Iris pigment epithelial cell (primary cell): ENCODE measurements at regions not wholly inside any gene's neighbourhood (a gene's known extent, or its start where the extent isn't known, plus 50 kb on each side); places are given as distances from the start of the nearest gene placed in this dataset.

Source experiments
- DNase-seq: peaks from one replicate; pipeline ENCODE4 v3.0.0-alpha.2; 2011; ENCODE audit warnings: low read depth

DNA sequence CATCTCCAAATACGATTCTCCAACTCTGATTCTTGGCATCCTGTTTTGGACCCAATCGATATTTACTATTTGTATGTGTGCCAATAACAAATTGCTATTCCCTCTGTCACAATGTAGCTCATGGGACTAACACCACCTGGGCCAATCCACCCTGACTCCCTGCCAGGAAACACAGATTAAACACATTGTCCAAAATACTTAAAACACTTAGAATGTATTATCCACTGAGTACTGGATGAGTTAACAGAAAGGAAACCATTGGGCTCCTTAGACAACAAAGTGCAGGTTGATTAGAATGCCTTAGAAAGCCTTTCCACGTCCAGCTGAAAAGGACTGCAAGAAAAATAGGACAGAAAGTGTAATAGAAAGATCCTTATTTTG, 79.4 kb upstream of the ARHGAP28 start:
- no peak for DNase-seq

DNA sequence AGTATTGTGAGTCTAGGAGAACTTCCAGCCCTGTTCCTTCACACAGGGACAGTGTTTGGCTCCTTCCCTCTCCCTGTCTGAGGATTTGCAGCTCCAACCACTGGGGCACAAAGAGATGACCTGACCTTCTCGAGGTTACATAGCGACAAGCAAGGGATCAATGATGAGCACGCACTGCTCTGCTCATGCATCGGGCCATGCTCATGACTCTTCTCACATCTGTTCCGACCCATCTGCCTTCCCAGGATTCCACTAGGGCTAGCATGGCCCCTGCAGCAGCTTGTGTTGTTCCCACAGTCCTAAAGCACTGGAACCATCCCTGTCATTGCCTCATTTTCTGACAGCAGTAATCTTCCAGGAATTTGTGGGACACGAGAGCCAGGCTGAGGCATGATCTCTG, 78.8 kb upstream of the ARHGAP28 start:
- DNase-seq, result no peak

DNA sequence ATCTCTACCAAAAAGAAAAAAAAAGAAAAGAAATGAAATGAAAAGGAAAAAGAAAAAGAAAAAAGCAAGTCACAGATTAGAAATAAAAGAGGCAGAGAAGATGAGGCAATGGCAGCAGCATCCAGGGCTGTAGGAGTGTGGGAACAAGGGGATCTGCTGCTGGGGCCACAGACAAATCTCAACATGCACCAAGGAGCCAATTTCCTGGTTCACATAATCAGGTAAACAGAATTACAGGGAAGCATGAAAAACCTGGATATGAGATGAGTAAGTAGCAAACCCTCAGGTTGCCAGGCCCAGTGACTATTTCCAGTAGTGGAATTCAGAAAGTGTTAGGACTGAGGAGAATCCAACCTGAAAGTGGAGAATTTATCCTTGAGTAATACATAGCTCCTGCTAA, 77.4 kb upstream of the ARHGAP28 start:
- DNase-seq, result no peak

DNA sequence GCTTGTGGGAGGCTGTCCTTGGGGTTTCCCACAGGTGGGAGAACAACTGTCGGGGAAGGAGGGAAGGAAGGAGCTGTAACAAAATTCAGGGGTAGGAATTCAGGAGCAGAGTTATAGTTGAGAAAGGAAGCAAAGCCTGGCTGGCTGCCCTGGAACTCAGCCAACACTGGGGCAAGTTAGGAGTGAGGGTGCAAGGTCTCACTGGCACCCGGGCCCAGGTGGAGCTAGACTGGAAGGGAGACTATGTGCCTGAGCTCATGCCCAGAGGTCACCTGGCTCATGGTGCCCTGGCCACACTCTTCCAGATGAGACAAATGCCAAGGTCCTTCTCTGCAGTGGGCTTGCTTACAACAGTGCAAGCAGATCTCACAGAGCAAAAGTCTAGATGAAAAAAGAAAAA, 75.6 kb upstream of the ARHGAP28 start:
- DNase-seq, result no peak

DNA sequence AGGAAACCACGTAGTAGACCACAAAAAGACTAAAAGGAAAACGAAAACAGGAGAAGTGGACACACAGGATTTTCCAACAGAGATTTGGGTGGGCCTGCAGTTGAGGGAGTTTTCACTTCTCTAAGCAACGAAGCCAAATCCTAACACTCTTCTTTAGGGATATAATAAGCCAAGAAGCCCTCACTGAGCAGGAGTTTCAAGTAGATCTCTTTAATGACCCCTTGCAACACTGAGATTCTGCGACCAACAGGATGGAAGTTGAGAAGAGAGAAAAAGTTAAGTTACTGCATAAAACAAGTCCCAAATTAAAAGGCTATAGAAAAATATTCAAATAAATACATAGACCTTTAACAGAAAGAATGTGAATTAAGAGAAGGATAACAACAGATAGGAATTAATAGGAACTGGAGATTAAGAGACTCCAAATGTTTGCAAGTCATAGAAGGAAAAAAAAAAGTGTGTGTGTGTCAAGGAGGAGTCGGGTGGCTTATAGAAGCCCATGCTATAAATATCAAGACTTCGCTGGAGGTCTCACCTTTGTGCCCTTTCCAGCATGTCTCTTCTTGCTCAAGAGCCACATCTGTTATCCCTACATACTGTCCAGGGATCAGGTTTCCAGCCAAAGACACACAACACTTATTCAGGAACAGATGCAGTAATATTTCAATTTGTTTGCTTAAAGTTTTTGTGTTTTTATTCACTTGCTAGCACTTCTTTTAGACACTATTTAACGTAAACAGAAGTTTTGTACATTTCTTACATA, 69.4 kb upstream of the ARHGAP28 start:
- peak; percentile 3 for DNase-seq

DNA sequence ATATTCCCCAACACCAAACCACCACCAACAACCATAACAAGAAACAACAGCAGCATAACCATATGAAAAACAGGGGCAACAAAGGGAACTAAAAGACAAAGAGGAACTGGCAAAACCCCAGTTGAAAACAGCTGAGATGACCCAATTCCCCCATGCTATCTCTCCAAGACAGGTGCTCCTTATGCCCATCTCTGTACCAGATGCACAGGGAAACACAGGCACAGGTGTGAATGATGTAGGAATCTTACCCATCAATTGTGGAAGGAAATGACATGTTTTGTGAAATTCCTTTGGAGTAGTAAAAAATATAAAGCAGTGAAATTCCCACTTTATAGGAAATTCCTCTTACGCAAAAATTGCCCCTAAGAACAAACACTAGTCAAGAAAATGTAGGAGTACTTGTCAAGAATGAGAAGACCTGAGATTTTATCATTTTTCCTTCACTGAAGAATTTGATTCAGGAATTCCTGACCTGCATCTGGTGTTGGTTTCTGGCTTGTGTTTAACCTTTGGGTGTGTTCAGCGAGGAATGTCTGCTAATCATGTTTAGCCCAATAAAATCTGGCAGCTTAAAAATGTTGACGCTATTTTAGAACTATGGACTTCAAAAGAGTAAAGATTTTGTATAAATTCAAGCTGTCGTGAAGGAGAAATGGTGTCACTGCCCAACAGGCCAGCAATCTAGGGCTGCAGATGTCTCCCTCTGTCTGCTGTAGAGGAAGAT, 67.7 kb upstream of the ARHGAP28 start:
- no peak for DNase-seq

DNA sequence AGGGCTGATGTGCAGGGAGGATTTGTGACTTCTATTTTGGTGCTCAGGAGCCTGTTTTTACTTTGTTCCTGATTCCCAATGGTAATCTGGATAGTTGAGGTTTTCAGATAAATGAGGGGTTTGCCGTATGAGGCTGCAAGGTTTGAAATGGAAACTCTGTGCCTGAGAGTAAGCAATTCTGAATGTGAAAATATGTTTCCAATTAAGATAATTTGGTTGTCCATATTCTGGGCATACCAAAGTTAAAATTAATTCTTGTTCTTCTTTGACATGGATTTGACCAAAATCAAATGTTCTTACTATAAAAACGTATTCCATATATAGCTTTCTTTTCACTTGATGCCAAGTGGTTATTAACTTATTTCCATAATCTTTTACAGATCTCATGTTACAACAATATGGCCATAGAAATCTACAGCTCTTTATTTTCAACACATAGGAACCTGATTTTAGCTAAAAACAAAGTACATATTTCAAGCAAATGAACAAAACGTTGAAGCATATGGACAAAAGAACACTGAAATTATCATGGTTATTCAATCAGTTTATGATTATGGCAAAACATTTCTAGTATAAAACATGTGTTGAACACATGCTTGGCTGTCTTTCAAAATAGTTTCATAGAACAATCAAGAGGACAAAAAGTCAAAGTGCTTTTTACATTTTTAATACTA, 63.4 kb upstream of the ARHGAP28 start:
- no peak for DNase-seq

DNA sequence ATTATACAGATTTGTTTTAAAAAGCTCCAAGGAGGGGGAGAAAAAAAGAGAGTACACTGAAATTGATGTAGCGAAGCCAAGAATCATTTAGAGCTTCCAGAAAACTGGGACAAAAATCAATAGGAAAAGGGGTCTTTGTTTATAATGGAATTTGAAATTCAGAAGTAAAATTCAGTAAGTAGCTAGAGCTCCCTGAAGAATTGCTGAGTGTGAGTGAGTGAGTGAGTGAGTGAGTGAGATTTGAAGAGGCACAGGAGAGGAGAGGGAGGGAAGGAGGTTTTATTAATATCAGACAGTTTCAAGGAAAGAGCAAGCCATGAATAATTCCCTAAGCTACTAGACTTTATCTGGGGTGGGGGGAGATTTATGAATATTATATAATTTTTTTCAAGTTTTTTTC, 60.7 kb upstream of the ARHGAP28 start:
- no peak for DNase-seq

DNA sequence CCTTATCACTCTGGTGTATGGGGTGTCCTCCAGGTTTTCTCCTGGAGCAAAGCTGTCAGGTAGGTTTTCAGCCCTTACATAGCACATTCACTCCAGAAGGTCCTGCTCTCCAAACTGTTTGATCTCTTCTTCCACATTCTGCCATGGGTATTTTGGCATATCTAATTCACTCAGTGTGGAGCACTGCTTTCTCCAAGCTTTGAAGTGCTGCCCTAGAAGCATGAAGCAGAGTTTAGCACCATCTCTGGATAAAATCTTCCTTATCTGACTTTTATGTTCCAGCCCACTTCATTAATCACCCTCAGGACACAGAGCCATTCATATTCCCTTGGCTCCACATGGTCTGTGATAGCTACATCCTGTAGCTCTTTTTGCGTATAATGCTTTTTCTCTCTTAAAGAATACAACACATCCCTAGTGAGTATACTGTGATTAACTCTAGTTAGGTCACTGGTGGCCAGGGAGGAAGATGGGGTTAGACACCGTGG, 56.7 kb upstream of the ARHGAP28 start:
- no peak for DNase-seq

DNA sequence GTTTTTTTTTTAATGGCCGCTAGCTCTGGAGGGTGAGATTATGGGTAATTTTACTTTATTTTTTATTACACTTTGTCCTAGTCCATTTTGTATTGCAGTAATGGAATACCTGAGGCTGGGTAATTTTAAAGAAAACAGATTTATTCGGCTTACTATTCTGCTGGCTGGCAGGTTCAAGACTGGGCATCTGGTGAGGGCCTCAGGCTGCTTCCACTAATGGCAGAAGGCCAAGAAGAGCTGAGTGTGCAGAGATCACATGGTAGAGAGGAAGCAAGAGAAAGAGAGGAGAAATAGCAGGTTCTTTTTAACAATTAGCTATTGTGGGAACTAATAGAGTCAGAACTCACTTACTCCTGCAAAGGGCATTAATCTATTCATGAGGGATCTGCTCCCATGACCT, 52.4 kb upstream of the ARHGAP28 start:
- DNase-seq, result no peak

DNA sequence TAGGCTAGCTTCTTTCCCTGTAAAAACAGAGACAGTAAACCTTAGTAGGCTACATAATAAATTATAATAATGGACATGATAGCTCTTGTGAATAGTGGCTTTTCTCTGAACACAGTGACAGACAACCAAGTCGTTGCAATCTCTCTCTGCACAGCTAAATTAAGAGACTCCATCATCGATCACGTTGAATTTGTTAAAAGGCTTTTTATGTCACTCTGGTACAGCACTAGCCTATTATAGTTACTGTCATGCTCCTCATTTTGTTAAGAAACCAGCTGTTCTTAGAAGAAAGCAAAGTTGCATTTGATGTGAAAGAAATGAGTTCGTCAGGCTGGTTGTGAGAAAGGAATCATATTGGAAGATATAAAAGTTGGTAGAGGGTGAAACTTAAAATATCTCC, 50.3 kb upstream of the ARHGAP28 start:
- DNase-seq, result no peak
